Endothelial cell of umbilical vein (primary cell): ENCODE measurements at regions not wholly inside any gene's neighbourhood (a gene's known extent, or its start where the extent isn't known, plus 50 kb on each side); places are given as distances from the start of the nearest gene placed in this dataset.

ENCODE experiments used
- BruUV-seq: library from RNA; stranded (reverse); fragments of 400-500 nt; replicated peaks from 2 replicates; lab custom pipeline; 2021; lab: Mats Ljungman, UMichigan
- CTCF ChIA-PET: fragments of 300-600, 350-600 bp; sonication (Branson Sonifier 250); formaldehyde crosslinking; loops from one replicate; lab custom pipeline; 2021; ENCODE audit warnings: antibody characterized with exemption, inconsistent platforms; lab: Charles Lee
- POLR2A ChIA-PET: fragments of 300-600, 350-600 bp; sonication (Branson Sonifier 250); formaldehyde crosslinking; loops from one replicate; lab custom pipeline; 2021; ENCODE audit warnings: antibody characterized with exemption, inconsistent platforms; lab: Charles Lee
- DNase-seq: peaks from one replicate; pipeline ENCODE4 v3.0.0-alpha.2; 2011; ENCODE audit warnings: low read depth, low spot score
- FAIRE-seq: peaks from 2 replicates; lab custom pipeline; 2011; peaks lifted over from hg19 to GRCh38; lab: Jason Lieb, UNC
- H2AFZ ChIP-seq: 2 replicates; pipeline ENCODE4 v1.6.0; 2012; ENCODE audit warnings: low read depth, low read length, control low read depth, inconsistent platforms
- H3K27ac ChIP-seq: 2 replicates; pipeline ENCODE4 v1.5.1; 2011; ENCODE audit warnings: low read depth, mild to moderate bottlenecking, control low read depth, low read length, moderate library complexity; ENCODE audit not compliant: insufficient read depth
- H3K27me3 ChIP-seq, 2 experiments: 2 replicates each; pipeline versions ENCODE4 v1.6.0 to v1.6.1; 2011; ENCODE audit warnings: low read length in 2 of 2, mixed read lengths in 1 of 2; ENCODE audit not compliant: control insufficient read depth in 2 of 2, insufficient read depth in 2 of 2
- H3K36me3 ChIP-seq, 2 experiments: 2 replicates in 1 of 2; 3 replicates in 1 of 2; pipeline ENCODE4 v1.5.1; 2011; ENCODE audit warnings: low read length in 2 of 2, mild to moderate bottlenecking in 1 of 2, moderate library complexity in 1 of 2; ENCODE audit not compliant: control insufficient read depth in 2 of 2, insufficient read depth in 2 of 2; ENCODE audit errors: extremely low read depth in 1 of 2
- H3K4me1 ChIP-seq: 3 replicates; pipeline ENCODE4 v1.5.1; 2011; ENCODE audit warnings: mild to moderate bottlenecking, low read length; ENCODE audit not compliant: control insufficient read depth, insufficient read depth; ENCODE audit errors: extremely low read depth
- H3K4me2 ChIP-seq: 2 replicates; pipeline ENCODE4 v1.6.1; 2011; ENCODE audit warnings: low read length, control low read depth, mixed read lengths; ENCODE audit not compliant: insufficient read depth
- H3K4me3 ChIP-seq, 3 experiments: fragments of 200-600 bp in 1 of 3; sonication (generic), shearing (Covaris generic) in 1 of 3; replicated peaks in 1 of 3; 2 replicates each; pipeline ENCODE4 v1.5.1; 2011 to 2016; ENCODE audit warnings: control low read depth in 3 of 3, low read length in 3 of 3, mild to moderate bottlenecking in 2 of 3, inconsistent platforms in 1 of 3, low read depth in 1 of 3, moderate library complexity in 1 of 3; ENCODE audit not compliant: insufficient read depth in 1 of 3
- H3K79me2 ChIP-seq: 2 replicates; pipeline ENCODE4 v1.6.0; 2012; ENCODE audit warnings: low read length, inconsistent platforms; ENCODE audit not compliant: control insufficient read depth, insufficient read depth
- H3K9ac ChIP-seq: replicated peaks from 2 replicates; pipeline ENCODE3; 2011; ENCODE audit warnings: low read length, control low read depth; ENCODE audit not compliant: insufficient read depth; ENCODE audit errors: extremely low read depth
- H3K9me1 ChIP-seq: replicated peaks from 3 replicates; pipeline ENCODE4 v1.6.0; 2011; ENCODE audit warnings: mild to moderate bottlenecking, low read length; ENCODE audit not compliant: control insufficient read depth, insufficient read depth; ENCODE audit errors: extremely low read depth
- H3K9me3 ChIP-seq: replicated peaks from 2 replicates; pipeline ENCODE4 v1.5.1; 2012; ENCODE audit warnings: low read length, inconsistent platforms; ENCODE audit not compliant: control insufficient read depth, insufficient read depth
- H4K20me1 ChIP-seq: replicated peaks from 2 replicates; pipeline ENCODE3; 2011; ENCODE audit warnings: mild to moderate bottlenecking, low read length; ENCODE audit not compliant: control insufficient read depth, insufficient read depth; ENCODE audit errors: extremely low read depth
- CTCF ChIP-seq, 2 donors: IDR thresholded peaks; 1 replicate in 1 of 2; 2 replicates in 1 of 2; pipeline ENCODE4 v1.5.1; 2011; ENCODE audit warnings: low read length in 2 of 2, mild to moderate bottlenecking in 2 of 2, moderate library complexity in 2 of 2, control low read depth in 1 of 2, inconsistent platforms in 1 of 2, low read depth in 1 of 2; ENCODE audit not compliant: insufficient read depth in 1 of 2; ENCODE audit errors: extremely low read depth in 1 of 2
- EZH2 ChIP-seq: IDR thresholded peaks from 2 replicates; pipeline ENCODE4 v1.6.1; 2012; ENCODE audit warnings: borderline replicate concordance, low read depth, mild to moderate bottlenecking, moderate library complexity, low read length, inconsistent platforms; ENCODE audit not compliant: severe bottlenecking
- FOS ChIP-seq: IDR thresholded peaks from 2 replicates; pipeline ENCODE4 v1.6.1; 2011; ENCODE audit warnings: mild to moderate bottlenecking, low read length, moderate library complexity, borderline replicate concordance; ENCODE audit not compliant: insufficient read depth
- GATA2 ChIP-seq: IDR thresholded peaks from 2 replicates; pipeline ENCODE4 v1.7.0; 2011; ENCODE audit warnings: low read depth, mild to moderate bottlenecking, moderate library complexity, mixed read lengths, low read length; ENCODE audit not compliant: insufficient read length, insufficient read depth
- JUN ChIP-seq: IDR thresholded peaks from 2 replicates; pipeline ENCODE4 v1.6.1; 2011; ENCODE audit warnings: borderline replicate concordance, low read depth; ENCODE audit not compliant: insufficient read length, insufficient read depth
- MAX ChIP-seq: IDR thresholded peaks from 2 replicates; pipeline ENCODE4 v1.6.1; 2011; ENCODE audit not compliant: insufficient read depth, insufficient read length
- MYC ChIP-seq: IDR thresholded peaks from one replicate; pipeline ENCODE4 v1.6.1; 2011; ENCODE audit warnings: mild to moderate bottlenecking, low read depth, low read length
- POLR2A ChIP-seq: IDR thresholded peaks from 2 replicates; pipeline ENCODE4 v1.6.1; 2012; ENCODE audit warnings: low read depth, mild to moderate bottlenecking, control low read depth, low read length
- POLR2AphosphoS5 ChIP-seq: IDR thresholded peaks from 2 replicates; pipeline ENCODE4 v1.6.1; 2012; ENCODE audit warnings: low read depth, mild to moderate bottlenecking, control low read depth, low read length, moderate library complexity; ENCODE audit not compliant: insufficient read depth
- dilution Hi-C: fragments of 300-500 bp; cut with MboI; formaldehyde crosslinking; loops from one replicate; pipeline ENCODE4 v1.15.0; 2019; ENCODE audit warnings: low sequenced_read_pairs; ENCODE audit not compliant: extremely low pct_ligation_motif_present
- intact Hi-C: fragments of 100-400 bp; cut with micrococcal nuclease; formaldehyde crosslinking; loops from one replicate; pipeline ENCODE4 v1.10.0; 2022

DNA sequence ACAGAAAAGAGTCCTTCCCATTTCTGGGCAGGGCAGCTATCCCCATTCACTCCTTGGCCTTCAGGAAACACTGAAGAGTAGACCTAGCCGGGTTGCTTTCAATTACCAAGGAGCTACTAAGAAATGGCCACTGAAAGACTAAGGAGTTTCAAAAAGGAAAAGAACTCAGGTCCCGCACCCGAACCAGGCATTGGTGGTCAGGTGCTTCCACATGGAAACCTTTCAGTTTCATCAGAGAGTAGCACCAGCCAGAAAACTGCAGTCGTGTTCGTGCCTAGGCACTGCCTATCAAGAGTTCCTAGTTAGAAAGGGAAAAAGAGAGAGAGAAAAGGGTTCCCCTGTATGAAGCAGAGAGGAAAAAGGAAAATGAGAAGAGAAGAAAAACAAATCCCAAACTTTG, 237.9 kb downstream of the KLHL4 start:
- BruUV-seq, result no TSS peak
- TF ChIP-seq POLR2A (no peak), POLR2AphosphoS5 (no peak), MAX (no peak), CTCF (IDR thresholded peaks at IDR 0.05; ENCODE audit: extremely low read depth in 1 of 2, insufficient read depth in 1 of 2, low read depth in 1 of 2, low read length in 2 of 2) (no peak), JUN (no peak), MYC (no peak), GATA2 (no peak), EZH2 (no peak), FOS (no peak)
- H3K4me2 ChIP-seq, result no peak overlapping the region
- H3K27ac ChIP-seq, result no peak overlapping the region
- H3K36me3 ChIP-seq, result no peaks in the 10 kb centered on the region
- dilution Hi-C loops, result no loop called here
- intact Hi-C loops, result no loop called here
- H3K79me2 ChIP-seq, result no peaks in the 10 kb centered on the region
- no peaks in the 10 kb centered on the region for H3K9me1 ChIP-seq
- DNase-seq (no peak), FAIRE-seq (no peak)
- H3K9ac ChIP-seq, result no peak overlapping the region
- no peaks in the 10 kb centered on the region for H4K20me1 ChIP-seq
- H3K4me1 ChIP-seq, result no peaks in the 10 kb centered on the region
- H2AFZ ChIP-seq, result no peak overlapping the region
- H3K9me3 ChIP-seq, result no peaks in the 10 kb centered on the region
- CTCF ChIA-PET, result no interaction called here
- no peak overlapping the region for H3K4me3 ChIP-seq
- no peaks in the 10 kb centered on the region for H3K27me3 ChIP-seq
- POLR2A ChIA-PET, result no interaction called here
